ENCODE measurements at regions not wholly inside any gene's neighbourhood (a gene's known extent, or its start where the extent isn't known, plus 50 kb on each side); places are given as distances from the start of the nearest gene placed in this dataset.

- TF ChIP-seq CTCF (IDR thresholded peaks at IDR 0.05) = no peak
- no peak for ATAC-seq
- Histone ChIP-seq H3K9me3 (no peaks in the 10 kb centered on the region), H3K4me3 (no peak overlapping the region), H3K27me3 (no peaks in the 10 kb centered on the region), H3K4me1 (no peaks in the 10 kb centered on the region), H3K27ac (no peak overlapping the region), H3K36me3 (no peaks in the 10 kb centered on the region)
- intact Hi-C loops (cut with DNase I) = no loop called here
- no peak for DNase-seq
These were observed 93.0 kb downstream of the ZNF518B start for GRCh38 chr4:10364194-10364593.

- ATAC-seq = no peak
- TF ChIP-seq CTCF (IDR thresholded peaks at IDR 0.05) = no peak
- DNase-seq = no peak
- Histone ChIP-seq H3K36me3 (no peaks in the 10 kb centered on the region), H3K9me3 (no peaks in the 10 kb centered on the region), H3K27ac (no peak overlapping the region), H3K27me3 (no peaks in the 10 kb centered on the region), H3K4me3 (no peak overlapping the region), H3K4me1 (no peaks in the 10 kb centered on the region)
- intact Hi-C loops (cut with DNase I) = no loop called here
These were observed 102.5 kb downstream of the ZNF518B start for GRCh38 chr4:10354746-10355145.

- H3K27ac ChIP-seq = no peak overlapping the region
- H3K36me3 ChIP-seq = no peaks in the 10 kb centered on the region
- no peaks in the 10 kb centered on the region for H3K9me3 ChIP-seq
- DNase-seq (peak in 2 of 4 donors; percentile 45 to 52), ATAC-seq (peak; percentile 82)
- no peak overlapping the region for H3K4me3 ChIP-seq
- intact Hi-C loops (cut with DNase I) = no loop called here
- TF ChIP-seq CTCF (IDR thresholded peaks at IDR 0.05) = no peak
- H3K4me1 ChIP-seq = no peaks in the 10 kb centered on the region
- H3K27me3 ChIP-seq = no peaks in the 10 kb centered on the region
These were observed 103.0 kb downstream of the ZNF518B start for GRCh38 chr4:10354225-10354624.

GRCh38 chr4:10353110-10353509 is 104.1 kb downstream of the ZNF518B start:
- Histone ChIP-seq H3K9me3 (no peaks in the 10 kb centered on the region), H3K4me3 (no peak overlapping the region), H3K27me3 (no peaks in the 10 kb centered on the region), H3K36me3 (no peaks in the 10 kb centered on the region), H3K27ac (no peak overlapping the region), H3K4me1 (no peaks in the 10 kb centered on the region)
- no peak for TF ChIP-seq CTCF (IDR thresholded peaks at IDR 0.05)
- DNase-seq (no peak), ATAC-seq (no peak)
- intact Hi-C loops (cut with DNase I) = no loop called here

- TF ChIP-seq CTCF (IDR thresholded peaks at IDR 0.05) = no peak
- DNase-seq (no peak), ATAC-seq (no peak)
- Histone ChIP-seq H3K4me3 (no peak overlapping the region), H3K36me3 (no peaks in the 10 kb centered on the region), H3K27ac (no peak overlapping the region), H3K9me3 (no peaks in the 10 kb centered on the region), H3K4me1 (no peaks in the 10 kb centered on the region), H3K27me3 (no peaks in the 10 kb centered on the region)
- intact Hi-C loops (cut with DNase I) = no loop called here
These were observed 109.0 kb downstream of the ZNF518B start for GRCh38 chr4:10348241-10348640.

Measured in left lung (tissue), 4 donors.